WTC11 (cell line): ENCODE measurements at regions not wholly inside any gene's neighbourhood (a gene's known extent, or its start where the extent isn't known, plus 50 kb on each side); places are given as distances from the start of the nearest gene placed in this dataset.

Experiments
- ATAC-seq: fragments of 200-7000 bp; cut with Tn5 transposase; 2 replicates; pipeline ENCODE4 v1.10.0; 2021; ENCODE audit warnings: mild to moderate bottlenecking, moderate library complexity
- CTCF ChIA-PET: fragments of 300-600 bp; sonication (Branson Sonifier 250); formaldehyde crosslinking; loops from one replicate; lab custom pipeline; 2021; ENCODE audit warnings: antibody characterized with exemption; lab: Charles Lee
- POLR2A ChIA-PET: fragments of 350-600 bp; sonication (Branson Sonifier 250); formaldehyde crosslinking; loops from one replicate; lab custom pipeline; 2021; ENCODE audit warnings: antibody characterized with exemption; lab: Charles Lee
- DNase-seq: peaks from one replicate; pipeline ENCODE4 v3.0.0; 2021; ENCODE audit warnings: low spot score
- H3K27ac Mint-ChIP-seq: 2 replicates; pipeline ENCODE4 v1.8.0; 2021; ENCODE audit warnings: mixed read lengths
- H3K27me3 Mint-ChIP-seq: 2 replicates; pipeline ENCODE4 v1.8.0; 2021; ENCODE audit warnings: low read depth, mild to moderate bottlenecking, moderate library complexity, mixed read lengths
- H3K36me3 Mint-ChIP-seq: 2 replicates; pipeline ENCODE4 v1.8.0; 2021; ENCODE audit warnings: mixed read lengths
- H3K4me1 Mint-ChIP-seq: 2 replicates; pipeline ENCODE4 v1.8.0; 2022; ENCODE audit warnings: mixed read lengths
- H3K4me3 Mint-ChIP-seq: 2 replicates; pipeline ENCODE4 v1.8.0; 2021; ENCODE audit warnings: mild to moderate bottlenecking, moderate library complexity, mixed read lengths
- H3K9me3 Mint-ChIP-seq: 2 replicates; pipeline ENCODE4 v1.8.0; 2021; ENCODE audit warnings: mixed read lengths
- AR ChIP-seq: fragments of 250-450 bp; sonication (Bioruptor Pico); IDR thresholded peaks from 2 replicates; pipeline ENCODE4 v1.9.0; 2021; ENCODE audit warnings: mild to moderate bottlenecking
- ARID4B ChIP-seq: sonication (generic); formaldehyde crosslinking; IDR thresholded peaks from 2 replicates; pipeline ENCODE4 v1.8.0; 2023; ENCODE audit warnings: missing genetic modification reagents, mild to moderate bottlenecking, borderline replicate concordance
- CBFB ChIP-seq: sonication (generic); formaldehyde crosslinking; IDR thresholded peaks from 2 replicates; pipeline ENCODE4 v1.8.1; 2022; ENCODE audit warnings: mild to moderate bottlenecking, low read depth, missing genetic modification reagents
- CDX4 ChIP-seq: fragments of 250-450 bp; sonication (Bioruptor Pico); IDR thresholded peaks from 2 replicates; pipeline ENCODE4 v1.9.0; 2021; ENCODE audit warnings: moderate library complexity, mild to moderate bottlenecking, inconsistent platforms, borderline replicate concordance
- CTCF ChIP-seq: fragments of 200-600 bp; IDR thresholded peaks from 2 replicates; pipeline ENCODE4 v1.8.0; 2022; ENCODE audit warnings: antibody characterized with exemption
- E2F4 ChIP-seq: sonication (generic); formaldehyde crosslinking; IDR thresholded peaks from 2 replicates; pipeline ENCODE4 v1.8.1; 2022; ENCODE audit warnings: low read depth, mild to moderate bottlenecking, moderate library complexity, missing genetic modification reagents, borderline replicate concordance
- FOXK1 ChIP-seq: sonication (generic); formaldehyde crosslinking; IDR thresholded peaks from 2 replicates; pipeline ENCODE4 v1.8.0; 2022; ENCODE audit warnings: mild to moderate bottlenecking, moderate library complexity, missing genetic modification reagents
- MYBL2 ChIP-seq: sonication (generic); formaldehyde crosslinking; IDR thresholded peaks from 2 replicates; pipeline ENCODE4 v1.8.1; 2023; ENCODE audit warnings: mild to moderate bottlenecking, moderate library complexity, missing genetic modification reagents
- NFATC4 ChIP-seq: fragments of 250-450 bp; sonication (Bioruptor Pico); IDR thresholded peaks from 2 replicates; pipeline ENCODE4 v1.9.0; 2021; ENCODE audit warnings: mild to moderate bottlenecking
- STAT6 ChIP-seq: sonication (generic); formaldehyde crosslinking; conservative IDR thresholded peaks from 2 replicates; pipeline ENCODE4 v1.8.1; 2023; ENCODE audit warnings: mild to moderate bottlenecking, low read depth, missing genetic modification reagents, moderate library complexity
- USF1 ChIP-seq: sonication (generic); formaldehyde crosslinking; IDR thresholded peaks from 2 replicates; pipeline ENCODE4 v1.8.0; 2022; ENCODE audit warnings: mild to moderate bottlenecking, missing genetic modification reagents
- ZNF121 ChIP-seq: sonication (generic); formaldehyde crosslinking; IDR thresholded peaks from 2 replicates; pipeline ENCODE4 v1.8.0; 2023; ENCODE audit warnings: missing genetic modification reagents
- ZNF138 ChIP-seq: sonication (generic); formaldehyde crosslinking; conservative IDR thresholded peaks from 2 replicates; pipeline ENCODE4 v1.8.1; 2022; ENCODE audit warnings: mild to moderate bottlenecking, moderate library complexity, missing genetic modification reagents
- ZNF396 ChIP-seq: fragments of 250-450 bp; sonication (Bioruptor Pico); IDR thresholded peaks from 2 replicates; pipeline ENCODE4 v1.8.0; 2021; ENCODE audit warnings: mild to moderate bottlenecking, moderate library complexity, borderline replicate concordance
- ZNF423 ChIP-seq: fragments of 250-450 bp; sonication (Bioruptor Pico); IDR thresholded peaks from 2 replicates; pipeline ENCODE4 v2.1.2; 2022; ENCODE audit warnings: mild to moderate bottlenecking, moderate library complexity
- ZNF671 ChIP-seq: fragments of 250-450 bp; sonication (Bioruptor Pico); IDR thresholded peaks from 2 replicates; pipeline ENCODE4 v1.8.0; 2021; ENCODE audit warnings: mild to moderate bottlenecking

GRCh38 chr21:19692231-19692630 is 1288.6 kb upstream of the TMPRSS15 start:
- DNase-seq (no peak), ATAC-seq (no peak)
- CTCF ChIA-PET, result no interaction called here
- H3K27me3 Mint-ChIP-seq, result no peaks in the 10 kb centered on the region
- POLR2A ChIA-PET, result no interaction called here
- H3K4me3 Mint-ChIP-seq, result no peak overlapping the region
- H3K36me3 Mint-ChIP-seq, result no peaks in the 10 kb centered on the region
- TF ChIP-seq ZNF423 (CRISPR knock-in tag) (no peak), ARID4B (CRISPR knock-in tag) (no peak), CBFB (CRISPR knock-in tag) (no peak), ZNF671 (no peak), E2F4 (CRISPR knock-in tag) (no peak), NFATC4 (CRISPR knock-in tag) (no peak), ZNF138 (CRISPR knock-in tag) (no peak), CDX4 (no peak), ZNF121 (CRISPR knock-in tag) (no peak), AR (CRISPR knock-in tag) (no peak), USF1 (CRISPR knock-in tag) (no peak), STAT6 (CRISPR knock-in tag) (no peak), FOXK1 (CRISPR knock-in tag) (no peak), MYBL2 (no peak), CTCF (no peak), ZNF396 (no peak)
- TF ChIP-seq, all 79 proteins: peak for 0
- no peaks in the 10 kb centered on the region for H3K4me1 Mint-ChIP-seq
- H3K27ac Mint-ChIP-seq, result no peak overlapping the region
- H3K9me3 Mint-ChIP-seq, result no peaks in the 10 kb centered on the region
